ENCODE measurements at regions not wholly inside any gene's neighbourhood (a gene's known extent, or its start where the extent isn't known, plus 50 kb on each side); places are given as distances from the start of the nearest gene placed in this dataset.
"Not testable (repeated sequence)": the region's sequence is repeated elsewhere in the genome, so short reads cannot be mapped to it uniquely, and the experiment has no call there.

GRCh38 chr5:3325201-3325971 is 270.2 kb upstream of the IRX1 start:
- H3K27ac Mint-ChIP-seq: no peak overlapping the region

GRCh38 chr5:3324421-3325101 is 271.1 kb upstream of the IRX1 start:
- no peaks in the 10 kb centered on the region for H3K4me1 Mint-ChIP-seq (ENCODE audit: low read depth)
- no peak overlapping the region for H3K4me3 Mint-ChIP-seq
- peaks cover 23% of the 10 kb centered on the region for H3K9me3 Mint-ChIP-seq
- TF ChIP-seq CTCF (IDR thresholded peaks at IDR 0.05): no peak
- H3K36me3 Mint-ChIP-seq (ENCODE audit: low read depth): no peaks in the 10 kb centered on the region
- DNase-seq: no peak
- H3K27ac Mint-ChIP-seq: no peak overlapping the region
- no peaks in the 10 kb centered on the region for H3K27me3 Mint-ChIP-seq (ENCODE audit: insufficient read depth)

More at GRCh38 chr5:3325201-3325971, 270.2 kb upstream of the IRX1 start:
- no peaks in the 10 kb centered on the region for H3K36me3 Mint-ChIP-seq (ENCODE audit: low read depth)
- TF ChIP-seq CTCF (IDR thresholded peaks at IDR 0.05): no peak
- H3K9me3 Mint-ChIP-seq: peaks cover 23% of the 10 kb centered on the region
- H3K4me3 Mint-ChIP-seq: no peak overlapping the region
- no peak for DNase-seq
- H3K27me3 Mint-ChIP-seq (ENCODE audit: insufficient read depth): no peaks in the 10 kb centered on the region
- H3K4me1 Mint-ChIP-seq (ENCODE audit: low read depth): no peaks in the 10 kb centered on the region

- H3K9me3 Mint-ChIP-seq: peaks cover 23% of the 10 kb centered on the region
- H3K36me3 Mint-ChIP-seq (ENCODE audit: low read depth); H3K27ac Mint-ChIP-seq; H3K4me3 Mint-ChIP-seq; H3K4me1 Mint-ChIP-seq (ENCODE audit: low read depth); DNase-seq; H3K27me3 Mint-ChIP-seq (ENCODE audit: insufficient read depth): not testable (repeated sequence)
Observed at GRCh38 chr5:3323966-3324365, 271.7 kb upstream of the IRX1 start.

- Mint-ChIP-seq H3K4me3 (no peak overlapping the region), H3K9me3 (peaks cover 23% of the 10 kb centered on the region), H3K27me3 (ENCODE audit: insufficient read depth) (no peaks in the 10 kb centered on the region), H3K4me1 (ENCODE audit: low read depth) (no peaks in the 10 kb centered on the region), H3K36me3 (ENCODE audit: low read depth) (no peaks in the 10 kb centered on the region), H3K27ac (no peak overlapping the region)
- no peak for DNase-seq
- no peak for TF ChIP-seq CTCF (IDR thresholded peaks at IDR 0.05)
Observed at GRCh38 chr5:3323144-3323543, 272.5 kb upstream of the IRX1 start.

- TF ChIP-seq CTCF (IDR thresholded peaks at IDR 0.05): no peak
- Mint-ChIP-seq H3K27me3 (ENCODE audit: insufficient read depth) (no peaks in the 10 kb centered on the region), H3K4me3 (no peak overlapping the region), H3K4me1 (ENCODE audit: low read depth) (no peaks in the 10 kb centered on the region), H3K9me3 (peaks cover 19% of the 10 kb centered on the region), H3K27ac (no peak overlapping the region), H3K36me3 (ENCODE audit: low read depth) (no peaks in the 10 kb centered on the region)
- DNase-seq: no peak
Observed at GRCh38 chr5:3322642-3323041, 273.0 kb upstream of the IRX1 start.

- H3K9me3 Mint-ChIP-seq: peaks cover 15% of the 10 kb centered on the region
- DNase-seq: no peak
- no peaks in the 10 kb centered on the region for H3K36me3 Mint-ChIP-seq (ENCODE audit: low read depth)
- no peak for TF ChIP-seq CTCF (IDR thresholded peaks at IDR 0.05)
- H3K4me1 Mint-ChIP-seq (ENCODE audit: low read depth): no peaks in the 10 kb centered on the region
- H3K4me3 Mint-ChIP-seq: no peak overlapping the region
- no peaks in the 10 kb centered on the region for H3K27me3 Mint-ChIP-seq (ENCODE audit: insufficient read depth)
- H3K27ac Mint-ChIP-seq: no peak overlapping the region
Observed at GRCh38 chr5:3321923-3322322, 273.7 kb upstream of the IRX1 start.

Measured in HFFc6 (cell line).